Left lobe of liver (tissue), 2 donors: ENCODE measurements at regions not wholly inside any gene's neighbourhood (a gene's known extent, or its start where the extent isn't known, plus 50 kb on each side); places are given as distances from the start of the nearest gene placed in this dataset.
"Not testable (repeated sequence)": the region's sequence is repeated elsewhere in the genome, so short reads cannot be mapped to it uniquely, and the experiment has no call there.

Experiments
- ATAC-seq: fragments of 200-7000 bp; cut with Tn5 transposase; one replicate; pipeline ENCODE4 v1.9.1; 2020; ENCODE audit warnings: mild to moderate bottlenecking, moderate library complexity
- DNase-seq: peaks from one replicate; pipeline ENCODE4 v3.0.0-alpha.2; 2020; ENCODE audit warnings: low spot score
- donor health status: DM: no; HTN: no; CAD: no; lungs with moderate emphysema.
- donor health status: DM: no; HTN: yes; CAD: no.

GRCh38 chr5:163874431-163874830 lies 369.0 kb downstream of the MAT2B start:
- DNase-seq, result no peak
- ATAC-seq, result no peak

- not testable (repeated sequence) for DNase-seq, ATAC-seq
Observed at GRCh38 chr5:163874912-163875311, 369.5 kb downstream of the MAT2B start.

- ATAC-seq, result no peak
- DNase-seq, result no peak
Observed at GRCh38 chr5:163877865-163878264, 372.4 kb downstream of the MAT2B start.

GRCh38 chr5:163878490-163878889 lies 373.1 kb downstream of the MAT2B start:
- DNase-seq (no peak), ATAC-seq (no peak)

- DNase-seq (no peak), ATAC-seq (no peak)
Observed at GRCh38 chr5:163880302-163880701, 374.9 kb downstream of the MAT2B start.

- ATAC-seq, result no peak
- DNase-seq, result no peak
Observed at GRCh38 chr5:163885117-163885516, 379.7 kb downstream of the MAT2B start.

- ATAC-seq, result no peak
- no peak for DNase-seq
Observed at GRCh38 chr5:163887854-163888253, 382.4 kb downstream of the MAT2B start.

GRCh38 chr5:163888366-163888765 lies 382.9 kb downstream of the MAT2B start:
- no peak for ATAC-seq

GRCh38 chr5:163889369-163889768 lies 383.9 kb downstream of the MAT2B start:
- no peak for ATAC-seq
- no peak for DNase-seq

More at GRCh38 chr5:163888366-163888765, 382.9 kb downstream of the MAT2B start:
- DNase-seq, result no peak

- DNase-seq (no peak), ATAC-seq (no peak)
Observed at GRCh38 chr5:163890261-163890660, 384.8 kb downstream of the MAT2B start.

GRCh38 chr5:163893281-163893680 lies 387.9 kb downstream of the MAT2B start:
- ATAC-seq, result no peak
- no peak for DNase-seq

GRCh38 chr5:163894645-163895044 lies 389.2 kb downstream of the MAT2B start:
- ATAC-seq, result no peak
- DNase-seq, result no peak

GRCh38 chr5:163898873-163899272 lies 393.5 kb downstream of the MAT2B start:
- no peak for ATAC-seq

GRCh38 chr5:163907783-163908182 lies 402.4 kb downstream of the MAT2B start:
- not testable (repeated sequence) for ATAC-seq

More at GRCh38 chr5:163898873-163899272, 393.5 kb downstream of the MAT2B start:
- no peak for DNase-seq

GRCh38 chr5:163908253-163908652 lies 402.8 kb downstream of the MAT2B start:
- DNase-seq (no peak), ATAC-seq (peak; percentile 19)

More at GRCh38 chr5:163907783-163908182, 402.4 kb downstream of the MAT2B start:
- DNase-seq, result not testable (repeated sequence)

GRCh38 chr5:163910226-163910625 lies 404.8 kb downstream of the MAT2B start:
- ATAC-seq (no peak), DNase-seq (no peak)

GRCh38 chr5:163912046-163912445 lies 406.6 kb downstream of the MAT2B start:
- DNase-seq (no peak), ATAC-seq (no peak)

GRCh38 chr5:163913548-163913947 lies 408.1 kb downstream of the MAT2B start:
- DNase-seq (no peak), ATAC-seq (peak; percentile 60)

GRCh38 chr5:163914910-163915309 lies 409.5 kb downstream of the MAT2B start:
- ATAC-seq, result peak; percentile 35
- DNase-seq, result no peak

- ATAC-seq, result peak; percentile 54
- no peak for DNase-seq
Observed at GRCh38 chr5:163915481-163915961, 410.1 kb downstream of the MAT2B start.

- ATAC-seq (peak; percentile 43), DNase-seq (no peak)
Observed at GRCh38 chr5:163916376-163916775, 411.0 kb downstream of the MAT2B start.

- ATAC-seq (no peak), DNase-seq (no peak)
Observed at GRCh38 chr5:163916861-163917260, 411.4 kb downstream of the MAT2B start.

GRCh38 chr5:163917747-163918146 lies 412.3 kb downstream of the MAT2B start:
- no peak for ATAC-seq
- DNase-seq, result no peak
